ENCODE measurements at regions not wholly inside any gene's neighbourhood (a gene's known extent, or its start where the extent isn't known, plus 50 kb on each side); places are given as distances from the start of the nearest gene placed in this dataset.
"Not testable (repeated sequence)": the region's sequence is repeated elsewhere in the genome, so short reads cannot be mapped to it uniquely, and the experiment has no call there.

GRCh38 chr4:163697121-163697520, 202.6 kb downstream of the TMA16 start:
- DNase-seq = no peak

GRCh38 chr4:163700383-163700782, 205.9 kb downstream of the TMA16 start:
- DNase-seq = not testable (repeated sequence)

GRCh38 chr4:163701916-163702315, 207.4 kb downstream of the TMA16 start:
- DNase-seq = no peak

GRCh38 chr4:163702736-163703135, 208.2 kb downstream of the TMA16 start:
- no peak for DNase-seq

- no peak for DNase-seq
These were observed 208.8 kb downstream of the TMA16 start for GRCh38 chr4:163703251-163703650.

GRCh38 chr4:163707873-163708272, 213.4 kb downstream of the TMA16 start:
- DNase-seq = no peak

GRCh38 chr4:163709601-163710000, 215.1 kb downstream of the TMA16 start:
- no peak for DNase-seq

- DNase-seq = no peak
These were observed 215.7 kb downstream of the TMA16 start for GRCh38 chr4:163710158-163710557.

- not testable (repeated sequence) for DNase-seq
These were observed 230.0 kb downstream of the TMA16 start for GRCh38 chr4:163724495-163724894.

GRCh38 chr4:163726641-163727040, 232.2 kb downstream of the TMA16 start:
- DNase-seq = no peak

- no peak for DNase-seq
These were observed 236.6 kb downstream of the TMA16 start for GRCh38 chr4:163731071-163731470.

- DNase-seq = no peak
These were observed 238.0 kb downstream of the TMA16 start for GRCh38 chr4:163732473-163732872.

- no peak for DNase-seq
These were observed 242.4 kb downstream of the TMA16 start for GRCh38 chr4:163736876-163737275.

- DNase-seq = not testable (repeated sequence)
These were observed 243.4 kb downstream of the TMA16 start for GRCh38 chr4:163737846-163738245.

GRCh38 chr4:163738521-163738920, 244.0 kb downstream of the TMA16 start:
- DNase-seq = no peak

GRCh38 chr4:163744861-163745260, 250.4 kb downstream of the TMA16 start:
- no peak for DNase-seq

- DNase-seq = no peak
These were observed 252.8 kb downstream of the TMA16 start for GRCh38 chr4:163747293-163747692.

- DNase-seq = no peak
These were observed 253.4 kb downstream of the TMA16 start for GRCh38 chr4:163747886-163748285.

GRCh38 chr4:163748449-163748848, 254.0 kb downstream of the TMA16 start:
- no peak for DNase-seq

- no peak for DNase-seq
These were observed 260.5 kb downstream of the TMA16 start for GRCh38 chr4:163755013-163755412.

GRCh38 chr4:163757219-163757618, 262.7 kb downstream of the TMA16 start:
- DNase-seq = no peak

- DNase-seq = no peak
These were observed 263.5 kb downstream of the TMA16 start for GRCh38 chr4:163758032-163758431.

- DNase-seq = no peak
These were observed 268.3 kb downstream of the TMA16 start for GRCh38 chr4:163762741-163763140.

GRCh38 chr4:163764569-163764968, 270.1 kb downstream of the TMA16 start:
- DNase-seq = no peak

GRCh38 chr4:163768014-163768413, 273.5 kb downstream of the TMA16 start:
- no peak for DNase-seq

GRCh38 chr4:163772238-163772637, 277.7 kb downstream of the TMA16 start:
- no peak for DNase-seq

Data from effector CD4-positive, alpha-beta T cell (primary cell).